NT2/D1 (cell line): ENCODE measurements at regions not wholly inside any gene's neighbourhood (a gene's known extent, or its start where the extent isn't known, plus 50 kb on each side); places are given as distances from the start of the nearest gene placed in this dataset.

ENCODE experiments used
- YY1 ChIP-seq: IDR thresholded peaks from 2 replicates; pipeline ENCODE4 v1.6.1; 2011; ENCODE audit not compliant: insufficient read length, insufficient read depth
- ZNF274 ChIP-seq: IDR thresholded peaks from 2 replicates; pipeline ENCODE4 v1.6.1; 2011; ENCODE audit warnings: mild to moderate bottlenecking, low read depth, low read length

GRCh38 chr2:219692521-219692920 is 65.1 kb downstream of the SLC4A3 start:
- TF ChIP-seq YY1 (no peak), ZNF274 (no peak)
